OCI-LY7 (cell line): ENCODE measurements at regions not wholly inside any gene's neighbourhood (a gene's known extent, or its start where the extent isn't known, plus 50 kb on each side); places are given as distances from the start of the nearest gene placed in this dataset.

ENCODE experiments used
- EZH2phosphoT487 ChIP-seq: fragments of 200-600 bp; sonication (generic); IDR thresholded peaks from 2 replicates; pipeline ENCODE4 v1.6.1; 2018; ENCODE audit warnings: low read depth, borderline replicate concordance, mild to moderate bottlenecking, mixed run types, antibody characterized with exemption, low read length, moderate library complexity, mixed read lengths
- TF ChIP-seq, protein P1 (sequence below): fragments of 200-600 bp; sonication (generic); conservative IDR thresholded peaks from 2 replicates; pipeline ENCODE4 v1.5.1; 2014; ENCODE audit warnings: mild to moderate bottlenecking, antibody characterized with exemption, low read length, moderate library complexity, mixed read lengths

DNA sequence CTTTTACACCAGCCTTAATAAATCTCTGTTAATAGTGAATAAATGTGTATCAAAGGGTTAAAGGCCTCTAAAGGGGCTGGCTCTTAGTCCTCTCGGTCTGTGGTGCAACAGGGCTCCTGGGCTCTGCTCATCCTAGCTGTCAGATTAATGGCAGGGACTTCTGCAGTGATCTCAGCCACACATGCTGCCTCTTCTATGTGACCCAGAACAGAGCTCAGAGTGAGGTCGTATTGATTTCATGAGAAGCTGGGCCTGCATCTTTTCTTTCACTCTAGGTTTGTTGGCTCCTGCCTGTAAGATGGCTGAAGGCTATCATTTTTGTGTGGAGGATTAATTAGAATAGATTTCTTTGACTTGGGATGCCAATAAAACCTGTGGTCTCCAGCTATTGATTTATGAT lies 165.0 kb upstream of the GLRA1 start:
- no peak for TF ChIP-seq EZH2phosphoT487
- TF ChIP-seq, protein P1, sequence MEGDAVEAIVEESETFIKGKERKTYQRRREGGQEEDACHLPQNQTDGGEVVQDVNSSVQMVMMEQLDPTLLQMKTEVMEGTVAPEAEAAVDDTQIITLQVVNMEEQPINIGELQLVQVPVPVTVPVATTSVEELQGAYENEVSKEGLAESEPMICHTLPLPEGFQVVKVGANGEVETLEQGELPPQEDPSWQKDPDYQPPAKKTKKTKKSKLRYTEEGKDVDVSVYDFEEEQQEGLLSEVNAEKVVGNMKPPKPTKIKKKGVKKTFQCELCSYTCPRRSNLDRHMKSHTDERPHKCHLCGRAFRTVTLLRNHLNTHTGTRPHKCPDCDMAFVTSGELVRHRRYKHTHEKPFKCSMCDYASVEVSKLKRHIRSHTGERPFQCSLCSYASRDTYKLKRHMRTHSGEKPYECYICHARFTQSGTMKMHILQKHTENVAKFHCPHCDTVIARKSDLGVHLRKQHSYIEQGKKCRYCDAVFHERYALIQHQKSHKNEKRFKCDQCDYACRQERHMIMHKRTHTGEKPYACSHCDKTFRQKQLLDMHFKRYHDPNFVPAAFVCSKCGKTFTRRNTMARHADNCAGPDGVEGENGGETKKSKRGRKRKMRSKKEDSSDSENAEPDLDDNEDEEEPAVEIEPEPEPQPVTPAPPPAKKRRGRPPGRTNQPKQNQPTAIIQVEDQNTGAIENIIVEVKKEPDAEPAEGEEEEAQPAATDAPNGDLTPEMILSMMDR: no peak
